Stimulated activated CD4-positive, alpha-beta T cell treated with anti-CD3 and anti-CD28 coated beads, Interleukin-2, amount 100 ng/mL, for 48 hours (primary cell): ENCODE measurements at regions not wholly inside any gene's neighbourhood (a gene's known extent, or its start where the extent isn't known, plus 50 kb on each side); places are given as distances from the start of the nearest gene placed in this dataset.

Source experiments
- DNase-seq, 2 donors: peaks; one replicate each; pipeline ENCODE4 v3.0.0-alpha.2; 2020

- no peak for DNase-seq
Measured at GRCh38 chr2:63786471-63786870, 55.2 kb upstream of the UGP2 start.

GRCh38 chr2:63788071-63788470 is 53.6 kb upstream of the UGP2 start:
- DNase-seq: no peak

DNA sequence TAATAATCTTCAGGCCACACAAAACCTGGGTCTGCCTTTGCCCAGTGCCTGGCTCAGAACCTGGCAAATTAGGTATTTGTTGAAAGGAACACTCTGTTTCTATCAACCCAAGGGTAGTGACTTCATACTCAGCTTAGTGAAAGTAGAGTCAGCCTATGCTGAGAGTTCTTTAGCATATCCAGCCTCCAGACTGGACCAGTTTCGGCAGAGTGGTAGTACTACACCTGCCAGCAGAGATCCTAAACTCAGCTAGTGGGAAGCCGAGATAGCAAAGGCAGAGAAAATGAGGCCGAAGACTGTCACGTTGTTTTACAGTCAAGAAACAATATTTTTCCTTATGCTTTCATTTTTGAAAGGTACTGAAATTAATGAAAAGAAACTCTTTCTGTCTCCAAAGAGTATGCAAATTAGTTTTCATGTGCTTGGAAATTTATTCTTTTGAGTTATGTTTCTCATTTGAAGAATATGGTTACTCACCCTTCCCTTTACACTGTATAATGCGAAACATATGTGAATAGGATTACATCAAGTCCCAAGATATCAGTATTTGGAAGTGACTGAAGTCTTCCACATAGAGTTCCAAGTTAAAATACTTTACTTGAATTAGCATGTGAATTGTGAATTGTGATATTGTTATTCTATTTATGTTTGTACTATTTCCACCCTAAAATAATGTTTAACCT is 52.2 kb upstream of the UGP2 start:
- DNase-seq: no peak

GRCh38 chr2:63790491-63790890 is 51.2 kb upstream of the UGP2 start:
- DNase-seq: no peak

DNA sequence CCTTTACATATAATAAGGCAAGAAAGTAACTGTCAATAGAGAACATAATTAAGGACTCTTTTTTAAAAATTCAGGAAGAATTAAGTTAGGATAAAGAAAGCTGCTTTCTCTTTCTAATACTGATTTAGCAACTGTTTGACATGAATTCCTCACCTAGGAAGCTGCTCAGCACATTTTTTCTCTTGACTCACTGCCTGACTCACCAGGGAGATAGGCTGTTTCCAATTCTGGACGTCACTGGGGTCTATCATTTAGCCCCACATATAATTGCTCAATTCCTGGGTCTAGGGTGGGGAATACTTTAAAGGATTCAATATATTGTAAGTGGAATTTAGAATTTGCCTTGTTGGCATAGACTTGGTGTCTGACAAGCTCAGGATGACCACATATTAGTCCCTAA is 50.8 kb upstream of the UGP2 start:
- DNase-seq: no peak

DNA sequence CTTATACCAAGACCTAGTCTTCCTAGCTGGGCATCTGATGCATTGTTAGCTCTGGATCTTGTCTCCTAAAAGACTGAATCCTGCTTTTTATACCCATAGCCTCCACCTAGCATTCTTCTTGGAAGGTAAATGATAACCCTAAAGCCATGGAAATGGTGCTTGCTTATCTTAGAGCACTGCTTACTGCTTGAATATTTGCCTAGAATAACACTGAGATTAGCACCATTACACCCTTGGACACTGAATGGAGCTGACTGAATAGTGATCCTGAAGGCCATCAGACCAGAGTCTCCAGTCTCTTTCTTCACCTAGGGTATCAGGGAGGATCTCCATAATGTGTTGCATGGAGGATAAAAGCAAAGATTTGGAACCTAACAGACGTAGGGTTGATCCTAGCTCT is 50.3 kb upstream of the UGP2 start:
- no peak for DNase-seq
